SH-SY5Y (cell line): ENCODE measurements at regions not wholly inside any gene's neighbourhood (a gene's known extent, or its start where the extent isn't known, plus 50 kb on each side); places are given as distances from the start of the nearest gene placed in this dataset.

Experiments
- GATA2 ChIP-seq: IDR thresholded peaks from 2 replicates; pipeline ENCODE4 v1.6.1; 2011; ENCODE audit warnings: mild to moderate bottlenecking, low read depth, low read length
- GATA3 ChIP-seq: IDR thresholded peaks from 2 replicates; pipeline ENCODE4 v1.6.1; 2011; ENCODE audit warnings: low read depth, mild to moderate bottlenecking, low read length, moderate library complexity

GRCh38 chr11:116651737-116652237 is 121.0 kb downstream of the BUD13 start:
- no peak for TF ChIP-seq GATA2
- no peak for TF ChIP-seq GATA3
